ENCODE measurements at regions not wholly inside any gene's neighbourhood (a gene's known extent, or its start where the extent isn't known, plus 50 kb on each side); places are given as distances from the start of the nearest gene placed in this dataset.

DNA sequence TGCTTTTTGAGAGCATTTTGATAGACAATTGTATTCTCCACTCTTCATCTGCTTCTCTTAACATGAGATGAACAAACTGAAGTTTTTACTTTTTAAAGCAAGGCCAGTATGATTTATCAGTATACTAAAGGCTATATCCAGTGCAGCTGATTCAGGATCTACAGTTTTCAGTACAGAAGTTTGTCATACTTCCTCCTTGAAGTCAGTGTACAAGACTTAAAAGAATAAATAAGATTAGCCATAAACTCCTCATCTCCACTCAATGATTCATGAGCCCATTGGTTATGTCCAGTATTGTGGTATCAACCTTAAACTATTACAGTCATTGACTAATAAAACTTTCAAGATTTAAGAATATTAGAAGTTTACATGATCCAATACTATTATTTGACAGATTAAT, 374.8 kb upstream of the EPHA7 start:
- TF ChIP-seq, protein P1, sequence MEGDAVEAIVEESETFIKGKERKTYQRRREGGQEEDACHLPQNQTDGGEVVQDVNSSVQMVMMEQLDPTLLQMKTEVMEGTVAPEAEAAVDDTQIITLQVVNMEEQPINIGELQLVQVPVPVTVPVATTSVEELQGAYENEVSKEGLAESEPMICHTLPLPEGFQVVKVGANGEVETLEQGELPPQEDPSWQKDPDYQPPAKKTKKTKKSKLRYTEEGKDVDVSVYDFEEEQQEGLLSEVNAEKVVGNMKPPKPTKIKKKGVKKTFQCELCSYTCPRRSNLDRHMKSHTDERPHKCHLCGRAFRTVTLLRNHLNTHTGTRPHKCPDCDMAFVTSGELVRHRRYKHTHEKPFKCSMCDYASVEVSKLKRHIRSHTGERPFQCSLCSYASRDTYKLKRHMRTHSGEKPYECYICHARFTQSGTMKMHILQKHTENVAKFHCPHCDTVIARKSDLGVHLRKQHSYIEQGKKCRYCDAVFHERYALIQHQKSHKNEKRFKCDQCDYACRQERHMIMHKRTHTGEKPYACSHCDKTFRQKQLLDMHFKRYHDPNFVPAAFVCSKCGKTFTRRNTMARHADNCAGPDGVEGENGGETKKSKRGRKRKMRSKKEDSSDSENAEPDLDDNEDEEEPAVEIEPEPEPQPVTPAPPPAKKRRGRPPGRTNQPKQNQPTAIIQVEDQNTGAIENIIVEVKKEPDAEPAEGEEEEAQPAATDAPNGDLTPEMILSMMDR (conservative IDR thresholded peaks at IDR 0.05) = no peak
- no peak for TF ChIP-seq ZFX (IDR thresholded peaks at IDR 0.05)
